AG04450 (cell line): ENCODE measurements at regions not wholly inside any gene's neighbourhood (a gene's known extent, or its start where the extent isn't known, plus 50 kb on each side); places are given as distances from the start of the nearest gene placed in this dataset.

Experiments
- CTCF ChIA-PET: fragments of 300-600, 350-600 bp; formaldehyde crosslinking; extraction: SDS; loops from one replicate; lab custom pipeline; 2022; ENCODE audit warnings: antibody characterized with exemption, inconsistent platforms; lab: Charles Lee
- POLR2A ChIA-PET: fragments of 350-600 bp; formaldehyde crosslinking; extraction: SDS; loops from one replicate; lab custom pipeline; 2021; ENCODE audit warnings: antibody characterized with exemption, inconsistent platforms; lab: Yijun Ruan, JAX
- DNase-seq: peaks from one replicate; pipeline ENCODE4 v3.0.0-alpha.2; 2011; ENCODE audit warnings: low read depth, low spot score
- H3K27ac ChIP-seq: one replicate; pipeline ENCODE4 v1.5.1; 2012; ENCODE audit warnings: low read depth, low read length, control low read depth
- H3K27me3 ChIP-seq: one replicate; pipeline ENCODE4 v1.6.0; 2012; ENCODE audit warnings: low read length; ENCODE audit not compliant: control insufficient read depth, insufficient read depth
- H3K4me3 ChIP-seq: 2 replicates; pipeline ENCODE4 v1.5.1; 2011; ENCODE audit warnings: mild to moderate bottlenecking, low read depth, low read length, control low read depth
- H3K9me3 ChIP-seq: 2 replicates; pipeline ENCODE4 v1.5.1; 2012; ENCODE audit warnings: low read length; ENCODE audit not compliant: control insufficient read depth, insufficient read depth
- CTCF ChIP-seq: IDR thresholded peaks from 2 replicates; pipeline ENCODE4 v1.5.1; 2011; ENCODE audit warnings: low read depth, low read length, control low read depth, inconsistent platforms

GRCh38 chr22:48860557-48860956, 967.1 kb downstream of the BRD1 start:
- DNase-seq = no peak

GRCh38 chr22:48858856-48859255, 968.8 kb downstream of the BRD1 start:
- no peak overlapping the region for H3K4me3 ChIP-seq
- POLR2A ChIA-PET = no interaction called here
- DNase-seq = no peak
- no peaks in the 10 kb centered on the region for H3K27me3 ChIP-seq
- CTCF ChIA-PET = no interaction called here
- TF ChIP-seq CTCF = no peak
- peaks cover 70% of the 10 kb centered on the region for H3K9me3 ChIP-seq
- H3K27ac ChIP-seq = no peak overlapping the region

More at GRCh38 chr22:48860557-48860956, 967.1 kb downstream of the BRD1 start:
- no peak for TF ChIP-seq CTCF
- Histone ChIP-seq H3K27ac (no peak overlapping the region), H3K9me3 (peaks cover 66% of the 10 kb centered on the region), H3K27me3 (no peaks in the 10 kb centered on the region), H3K4me3 (no peak overlapping the region)
- ChIA-PET POLR2A (no interaction called here), CTCF (no interaction called here)

- ChIA-PET CTCF (no interaction called here), POLR2A (interaction anchor here (0.9 kb wide), 1 partner anchor 26 kb away, joined by 4 read pairs; no protein-coding TSS in a partner anchor)
- no peak for TF ChIP-seq CTCF
- Histone ChIP-seq H3K4me3 (no peak overlapping the region), H3K27me3 (no peaks in the 10 kb centered on the region), H3K9me3 (peaks cover 74% of the 10 kb centered on the region), H3K27ac (no peak overlapping the region)
- DNase-seq = no peak
Observed at GRCh38 chr22:48858121-48858520, 969.6 kb downstream of the BRD1 start.

GRCh38 chr22:48857202-48857805, 970.4 kb downstream of the BRD1 start:
- H3K9me3 ChIP-seq = peaks cover 82% of the 10 kb centered on the region
- CTCF ChIA-PET = no interaction called here
- no peaks in the 10 kb centered on the region for H3K27me3 ChIP-seq
- H3K27ac ChIP-seq = no peak overlapping the region
- POLR2A ChIA-PET = interaction anchor here (0.9 kb wide), 1 partner anchor 27 kb away, joined by 4 read pairs; no protein-coding TSS in a partner anchor
- no peak for DNase-seq
- H3K4me3 ChIP-seq = no peak overlapping the region
- TF ChIP-seq CTCF = no peak

GRCh38 chr22:48856308-48856615, 971.4 kb downstream of the BRD1 start:
- Histone ChIP-seq H3K4me3 (no peak overlapping the region), H3K9me3 (peaks cover 88% of the 10 kb centered on the region), H3K27me3 (no peaks in the 10 kb centered on the region), H3K27ac (no peak overlapping the region)
- POLR2A ChIA-PET = no interaction called here
- TF ChIP-seq CTCF = no peak
- CTCF ChIA-PET = no interaction called here
- no peak for DNase-seq
